ENCODE measurements at regions not wholly inside any gene's neighbourhood (a gene's known extent, or its start where the extent isn't known, plus 50 kb on each side); places are given as distances from the start of the nearest gene placed in this dataset.

- TF ChIP-seq EZH2 (IDR thresholded peaks at IDR 0.05; ENCODE audit: borderline replicate concordance, low read depth, low read length, severe bottlenecking) (no peak), GATA2 (IDR thresholded peaks at IDR 0.05; ENCODE audit: insufficient read depth, insufficient read length, low read depth, low read length) (no peak), POLR2A (IDR thresholded peaks at IDR 0.05; ENCODE audit: low read depth, low read length) (no peak), POLR2AphosphoS5 (IDR thresholded peaks at IDR 0.05; ENCODE audit: insufficient read depth, low read depth, low read length) (no peak), MYC (IDR thresholded peaks at IDR 0.05; ENCODE audit: low read depth, low read length) (no peak)
- TF ChIP-seq, protein P1, sequence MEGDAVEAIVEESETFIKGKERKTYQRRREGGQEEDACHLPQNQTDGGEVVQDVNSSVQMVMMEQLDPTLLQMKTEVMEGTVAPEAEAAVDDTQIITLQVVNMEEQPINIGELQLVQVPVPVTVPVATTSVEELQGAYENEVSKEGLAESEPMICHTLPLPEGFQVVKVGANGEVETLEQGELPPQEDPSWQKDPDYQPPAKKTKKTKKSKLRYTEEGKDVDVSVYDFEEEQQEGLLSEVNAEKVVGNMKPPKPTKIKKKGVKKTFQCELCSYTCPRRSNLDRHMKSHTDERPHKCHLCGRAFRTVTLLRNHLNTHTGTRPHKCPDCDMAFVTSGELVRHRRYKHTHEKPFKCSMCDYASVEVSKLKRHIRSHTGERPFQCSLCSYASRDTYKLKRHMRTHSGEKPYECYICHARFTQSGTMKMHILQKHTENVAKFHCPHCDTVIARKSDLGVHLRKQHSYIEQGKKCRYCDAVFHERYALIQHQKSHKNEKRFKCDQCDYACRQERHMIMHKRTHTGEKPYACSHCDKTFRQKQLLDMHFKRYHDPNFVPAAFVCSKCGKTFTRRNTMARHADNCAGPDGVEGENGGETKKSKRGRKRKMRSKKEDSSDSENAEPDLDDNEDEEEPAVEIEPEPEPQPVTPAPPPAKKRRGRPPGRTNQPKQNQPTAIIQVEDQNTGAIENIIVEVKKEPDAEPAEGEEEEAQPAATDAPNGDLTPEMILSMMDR (IDR thresholded peaks at IDR 0.05; ENCODE audit: extremely low read depth in 1 of 2, insufficient read depth in 1 of 2, low read depth in 1 of 2, low read length in 2 of 2): no peak
- TF ChIP-seq, protein P2, sequence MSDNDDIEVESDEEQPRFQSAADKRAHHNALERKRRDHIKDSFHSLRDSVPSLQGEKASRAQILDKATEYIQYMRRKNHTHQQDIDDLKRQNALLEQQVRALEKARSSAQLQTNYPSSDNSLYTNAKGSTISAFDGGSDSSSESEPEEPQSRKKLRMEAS (IDR thresholded peaks at IDR 0.05; ENCODE audit: insufficient read depth, insufficient read length): no peak
Measured at GRCh38 chr4:144480068-144480467, 165.9 kb upstream of the HHIP start.

Data from endothelial cell of umbilical vein (primary cell).